Neural progenitor cell (in vitro differentiated cells): ENCODE measurements at regions not wholly inside any gene's neighbourhood (a gene's known extent, or its start where the extent isn't known, plus 50 kb on each side); places are given as distances from the start of the nearest gene placed in this dataset.

Experiments used
- DNase-seq: peaks from one replicate; pipeline ENCODE4 v3.0.0-alpha.2; 2016; ENCODE audit warnings: low spot score
- H2AFZ ChIP-seq: fragments of 200-600 bp; sonication (generic); replicated peaks from 2 replicates; pipeline ENCODE4 v1.6.1; 2016; ENCODE audit warnings: antibody characterized with exemption
- H3F3A ChIP-seq: fragments of 200-600 bp; sonication (generic); 2 replicates; pipeline ENCODE4 v1.6.1; 2016; ENCODE audit warnings: antibody characterized with exemption, low read depth
- H3K27ac ChIP-seq: fragments of 200-600 bp; sonication (generic); 2 replicates; pipeline ENCODE4 v1.5.1; 2016; ENCODE audit warnings: mild to moderate bottlenecking
- H3K27me3 ChIP-seq: fragments of 200-600 bp; sonication (generic); 2 replicates; pipeline ENCODE4 v1.6.1; 2016; ENCODE audit warnings: mild to moderate bottlenecking, moderate library complexity
- H3K36me3 ChIP-seq: fragments of 200-600 bp; sonication (generic); 2 replicates; pipeline ENCODE4 v1.5.1; 2016
- H3K4me1 ChIP-seq: fragments of 200-600 bp; sonication (generic); 2 replicates; pipeline ENCODE4 v1.6.1; 2016; ENCODE audit warnings: mixed run types
- H3K4me2 ChIP-seq: fragments of 200-600 bp; sonication (generic); 2 replicates; pipeline ENCODE4 v1.6.1; 2016
- H3K4me3 ChIP-seq: fragments of 200-600 bp; sonication (generic); 2 replicates; pipeline ENCODE4 v1.5.1; 2016
- H3K79me2 ChIP-seq: fragments of 200-600 bp; sonication (generic); 2 replicates; pipeline ENCODE4 v1.6.1; 2016; ENCODE audit warnings: low read depth
- H3K9ac ChIP-seq: fragments of 200-600 bp; sonication (generic); 2 replicates; pipeline ENCODE4 v1.6.1; 2016
- H3K9me3 ChIP-seq: fragments of 200-600 bp; sonication (generic); 2 replicates; pipeline ENCODE4 v1.5.1; 2016; ENCODE audit warnings: low read depth
- H4K20me1 ChIP-seq: fragments of 200-600 bp; sonication (generic); 2 replicates; pipeline ENCODE4 v1.6.1; 2016; ENCODE audit warnings: low read depth
- H3K27ac Mint-ChIP-seq: 3 replicates; pipeline ENCODE4 v1.8.0; 2021; ENCODE audit warnings: mixed read lengths
- H3K27me3 Mint-ChIP-seq: 2 replicates; pipeline ENCODE4 v1.8.0; 2022; ENCODE audit warnings: low read depth, mild to moderate bottlenecking, inconsistent platforms, moderate library complexity, mixed read lengths; ENCODE audit not compliant: insufficient read depth
- H3K36me3 Mint-ChIP-seq: 3 replicates; pipeline ENCODE4 v1.8.0; 2021; ENCODE audit warnings: mixed read lengths
- H3K4me1 Mint-ChIP-seq: 3 replicates; pipeline ENCODE4 v1.8.0; 2021; ENCODE audit warnings: mixed read lengths
- H3K4me3 Mint-ChIP-seq: 3 replicates; pipeline ENCODE4 v1.8.0; 2021; ENCODE audit warnings: mild to moderate bottlenecking, moderate library complexity, mixed read lengths
- H3K9me3 Mint-ChIP-seq: 3 replicates; pipeline ENCODE4 v1.8.0; 2020; ENCODE audit warnings: mixed read lengths
- CTCF ChIP-seq: fragments of 200-600 bp; sonication (generic); IDR thresholded peaks from 2 replicates; pipeline ENCODE4 v1.5.1; 2017; ENCODE audit warnings: antibody characterized with exemption, mild to moderate bottlenecking
- EZH2 ChIP-seq: fragments of 200-600 bp; sonication (generic); IDR thresholded peaks from 2 replicates; pipeline ENCODE4 v1.6.1; 2017; ENCODE audit warnings: antibody characterized with exemption, mild to moderate bottlenecking, moderate library complexity
- EZH2phosphoT487 ChIP-seq: fragments of 200-600 bp; sonication (generic); IDR thresholded peaks from 2 replicates; pipeline ENCODE4 v1.6.1; 2017; ENCODE audit warnings: antibody characterized with exemption

GRCh38 chr2:67532387-67532786 is 135.3 kb downstream of the ETAA1 start:
- Mint-ChIP-seq H3K4me1 (no peaks in the 10 kb centered on the region), H3K4me3 (no peak overlapping the region), H3K27me3 (no peaks in the 10 kb centered on the region), H3K27ac (no peak overlapping the region), H3K36me3 (no peaks in the 10 kb centered on the region), H3K9me3 (peaks cover 2% of the 10 kb centered on the region)
- Histone ChIP-seq H3K9me3 (no peaks in the 10 kb centered on the region), H3K27me3 (no peaks in the 10 kb centered on the region), H3K4me3 (no peak overlapping the region), H4K20me1 (no peaks in the 10 kb centered on the region), H3K27ac (no peak overlapping the region), H2AFZ (no peak overlapping the region), H3K36me3 (no peaks in the 10 kb centered on the region), H3F3A (no peaks in the 10 kb centered on the region), H3K4me2 (no peak overlapping the region), H3K9ac (no peak overlapping the region), H3K79me2 (no peaks in the 10 kb centered on the region), H3K4me1 (no peaks in the 10 kb centered on the region)
- DNase-seq: no peak
- TF ChIP-seq EZH2 (no peak), CTCF (no peak), EZH2phosphoT487 (no peak)

- Mint-ChIP-seq H3K4me1 (no peaks in the 10 kb centered on the region), H3K4me3 (no peak overlapping the region), H3K36me3 (no peaks in the 10 kb centered on the region), H3K27ac (no peak overlapping the region), H3K9me3 (peaks cover 17% of the 10 kb centered on the region), H3K27me3 (no peaks in the 10 kb centered on the region)
- no peaks in the 10 kb centered on the region for H4K20me1 ChIP-seq
- TF ChIP-seq CTCF (no peak), EZH2 (no peak), EZH2phosphoT487 (no peak)
- no peaks in the 10 kb centered on the region for H3K4me1 ChIP-seq
- H3K4me2 ChIP-seq: no peak overlapping the region
- H3K36me3 ChIP-seq: no peaks in the 10 kb centered on the region
- no peak overlapping the region for H2AFZ ChIP-seq
- no peaks in the 10 kb centered on the region for H3K27me3 ChIP-seq
- H3K4me3 ChIP-seq: no peak overlapping the region
- H3K79me2 ChIP-seq: no peaks in the 10 kb centered on the region
- DNase-seq: no peak
- no peak overlapping the region for H3K9ac ChIP-seq
- no peaks in the 10 kb centered on the region for H3F3A ChIP-seq
- H3K9me3 ChIP-seq: peaks cover 4% of the 10 kb centered on the region
- H3K27ac ChIP-seq: no peak overlapping the region
These were observed 137.6 kb downstream of the ETAA1 start for GRCh38 chr2:67534745-67535144.

- DNase-seq: no peak
- Histone ChIP-seq H3K4me1 (no peaks in the 10 kb centered on the region), H3K36me3 (no peaks in the 10 kb centered on the region), H3K79me2 (no peaks in the 10 kb centered on the region), H3K27me3 (no peaks in the 10 kb centered on the region), H3K27ac (no peak overlapping the region), H4K20me1 (no peaks in the 10 kb centered on the region), H3F3A (no peaks in the 10 kb centered on the region), H3K4me3 (no peak overlapping the region), H3K9me3 (peaks cover 4% of the 10 kb centered on the region), H3K9ac (no peak overlapping the region), H2AFZ (no peak overlapping the region), H3K4me2 (no peak overlapping the region)
- Mint-ChIP-seq H3K4me1 (no peaks in the 10 kb centered on the region), H3K27me3 (peaks cover 4% of the 10 kb centered on the region), H3K9me3 (peaks cover 30% of the 10 kb centered on the region), H3K27ac (no peak overlapping the region), H3K36me3 (no peaks in the 10 kb centered on the region), H3K4me3 (no peak overlapping the region)
- TF ChIP-seq CTCF: no peak
- no peak for TF ChIP-seq EZH2
- TF ChIP-seq EZH2phosphoT487: no peak
These were observed 143.8 kb downstream of the ETAA1 start for GRCh38 chr2:67540962-67541361.
